ENCODE measurements at regions not wholly inside any gene's neighbourhood (a gene's known extent, or its start where the extent isn't known, plus 50 kb on each side); places are given as distances from the start of the nearest gene placed in this dataset.

GRCh38 chr17:33580215-33580614 lies 287.1 kb upstream of the ASIC2 start:
- TF ChIP-seq YY1 (IDR thresholded peaks at IDR 0.05; ENCODE audit: low read depth) (no peak), TAF1 (IDR thresholded peaks at IDR 0.05; ENCODE audit: low read depth) (no peak), MAX (IDR thresholded peaks at IDR 0.05) (no peak), TCF12 (IDR thresholded peaks at IDR 0.05; ENCODE audit: low read depth) (no peak), FOXM1 (IDR thresholded peaks at IDR 0.05; ENCODE audit: borderline replicate concordance, low read depth) (no peak), ZBTB7A (IDR thresholded peaks at IDR 0.05; ENCODE audit: low read depth) (no peak), EP300 (IDR thresholded peaks at IDR 0.05; ENCODE audit: borderline replicate concordance) (no peak), CEBPB (IDR thresholded peaks at IDR 0.05) (no peak), EGR1 (IDR thresholded peaks at IDR 0.05) (no peak), RAD21 (IDR thresholded peaks at IDR 0.05; ENCODE audit: low read depth) (no peak), REST (IDR thresholded peaks at IDR 0.05; ENCODE audit: low read depth) (no peak), NFIC (IDR thresholded peaks at IDR 0.05) (no peak), CREB1 (IDR thresholded peaks at IDR 0.05; ENCODE audit: low read depth) (no peak)

Data from Ishikawa (cell line).